Urothelium cell line (cell line): ENCODE measurements at regions not wholly inside any gene's neighbourhood (a gene's known extent, or its start where the extent isn't known, plus 50 kb on each side); places are given as distances from the start of the nearest gene placed in this dataset.
A peak's percentile ranks its signal among the peaks of the same experiment; 100 is the strongest.

Experiments
- DNase-seq: peaks from one replicate; pipeline ENCODE4 v3.0.0; 2011; ENCODE audit warnings: low spot score, mixed read lengths
- FAIRE-seq: peaks from 2 replicates; lab custom pipeline; 2011; peaks lifted over from hg19 to GRCh38; lab: Jason Lieb, UNC

- FAIRE-seq (no peak), DNase-seq (peak; percentile 36)
Measured at GRCh38 chr18:11279461-11279860, 130.1 kb upstream of the PIEZO2 start.

GRCh38 chr18:11276678-11277077 is 127.3 kb upstream of the PIEZO2 start:
- no peak for DNase-seq
- FAIRE-seq, result peak; percentile 23

GRCh38 chr18:11274144-11274794 is 124.9 kb upstream of the PIEZO2 start:
- DNase-seq (no peak), FAIRE-seq (no peak)

- no peak for FAIRE-seq
- no peak for DNase-seq
Measured at GRCh38 chr18:11272516-11272915, 123.1 kb upstream of the PIEZO2 start.

GRCh38 chr18:11271954-11272353 is 122.6 kb upstream of the PIEZO2 start:
- DNase-seq (no peak), FAIRE-seq (no peak)

- no peak for FAIRE-seq
- no peak for DNase-seq
Measured at GRCh38 chr18:11269257-11269656, 119.9 kb upstream of the PIEZO2 start.

- no peak for FAIRE-seq
- DNase-seq, result no peak
Measured at GRCh38 chr18:11268741-11269233, 119.4 kb upstream of the PIEZO2 start.

- FAIRE-seq (no peak), DNase-seq (no peak)
Measured at GRCh38 chr18:11268153-11268552, 118.8 kb upstream of the PIEZO2 start.

- DNase-seq (no peak), FAIRE-seq (no peak)
Measured at GRCh38 chr18:11266781-11267480, 117.6 kb upstream of the PIEZO2 start.

- DNase-seq, result no peak
- FAIRE-seq, result no peak
Measured at GRCh38 chr18:11261486-11261885, 112.1 kb upstream of the PIEZO2 start.

GRCh38 chr18:11260961-11261461 is 111.6 kb upstream of the PIEZO2 start:
- no peak for DNase-seq
- no peak for FAIRE-seq

- no peak for DNase-seq
- no peak for FAIRE-seq
Measured at GRCh38 chr18:11259469-11260150, 110.2 kb upstream of the PIEZO2 start.

- no peak for DNase-seq
- FAIRE-seq, result no peak
Measured at GRCh38 chr18:11258039-11258610, 108.8 kb upstream of the PIEZO2 start.

GRCh38 chr18:11256251-11256650 is 106.9 kb upstream of the PIEZO2 start:
- DNase-seq (no peak), FAIRE-seq (no peak)

- DNase-seq, result no peak
- no peak for FAIRE-seq
Measured at GRCh38 chr18:11251891-11252270, 102.5 kb upstream of the PIEZO2 start.

GRCh38 chr18:11251229-11251890 is 102.0 kb upstream of the PIEZO2 start:
- FAIRE-seq (no peak), DNase-seq (peak; percentile 40)

- DNase-seq (no peak), FAIRE-seq (no peak)
Measured at GRCh38 chr18:11249391-11249790, 100.0 kb upstream of the PIEZO2 start.

GRCh38 chr18:11247381-11247970 is 98.1 kb upstream of the PIEZO2 start:
- DNase-seq, result no peak
- peak; percentile 100 for FAIRE-seq

GRCh38 chr18:11246495-11247300 is 97.3 kb upstream of the PIEZO2 start:
- DNase-seq (no peak), FAIRE-seq (no peak)

GRCh38 chr18:11245879-11246278 is 96.5 kb upstream of the PIEZO2 start:
- no peak for FAIRE-seq

More at GRCh38 chr18:11245879-11246278, 96.5 kb upstream of the PIEZO2 start:
- no peak for DNase-seq
